Amygdala (tissue), 56 donors: ENCODE measurements at regions not wholly inside any gene's neighbourhood (a gene's known extent, or its start where the extent isn't known, plus 50 kb on each side); places are given as distances from the start of the nearest gene placed in this dataset.

Source experiments
- DNase-seq, 56 donors: peaks; one replicate each; lab custom pipeline; 2025; lab: John Stamatoyannopoulos, UW

- no peak for DNase-seq
These were observed 88.2 kb upstream of the CXCL12 start for GRCh38 chr10:44473146-44473545.

GRCh38 chr10:44476409-44477045, 91.6 kb upstream of the CXCL12 start:
- DNase-seq = no peak

GRCh38 chr10:44477046-44477425, 92.1 kb upstream of the CXCL12 start:
- DNase-seq = no peak

GRCh38 chr10:44478040-44478439, 93.1 kb upstream of the CXCL12 start:
- DNase-seq = no peak

- peak in 3 of 56 donors; percentile 4 to 22 (median 14) for DNase-seq
These were observed 94.2 kb upstream of the CXCL12 start for GRCh38 chr10:44478876-44479705.

- no peak for DNase-seq
These were observed 107.8 kb upstream of the CXCL12 start for GRCh38 chr10:44492678-44493077.

GRCh38 chr10:44498222-44498621, 113.3 kb upstream of the CXCL12 start:
- no peak for DNase-seq

- DNase-seq = no peak
These were observed 115.6 kb upstream of the CXCL12 start for GRCh38 chr10:44500451-44500850.

GRCh38 chr10:44506386-44506785, 121.5 kb upstream of the CXCL12 start:
- no peak for DNase-seq

- DNase-seq = no peak
These were observed 125.7 kb upstream of the CXCL12 start for GRCh38 chr10:44510379-44511115.

GRCh38 chr10:44511166-44511565, 126.3 kb upstream of the CXCL12 start:
- no peak for DNase-seq

GRCh38 chr10:44511601-44512000, 126.7 kb upstream of the CXCL12 start:
- no peak for DNase-seq

GRCh38 chr10:44512431-44513022, 127.6 kb upstream of the CXCL12 start:
- DNase-seq = no peak

- no peak for DNase-seq
These were observed 128.7 kb upstream of the CXCL12 start for GRCh38 chr10:44513591-44513990.

- DNase-seq = no peak
These were observed 132.0 kb upstream of the CXCL12 start for GRCh38 chr10:44516891-44517290.

GRCh38 chr10:44517635-44518034, 132.7 kb upstream of the CXCL12 start:
- no peak for DNase-seq

- no peak for DNase-seq
These were observed 134.5 kb upstream of the CXCL12 start for GRCh38 chr10:44519361-44519760.

- no peak for DNase-seq
These were observed 135.8 kb upstream of the CXCL12 start for GRCh38 chr10:44520651-44521050.

- DNase-seq = no peak
These were observed 154.3 kb upstream of the CXCL12 start for GRCh38 chr10:44539178-44539577.

GRCh38 chr10:44552726-44553125, 167.8 kb upstream of the CXCL12 start:
- DNase-seq = peak in 2 of 56 donors; percentile 5 to 15

GRCh38 chr10:44557596-44558191, 172.8 kb upstream of the CXCL12 start:
- DNase-seq = no peak
